ENCODE measurements at regions not wholly inside any gene's neighbourhood (a gene's known extent, or its start where the extent isn't known, plus 50 kb on each side); places are given as distances from the start of the nearest gene placed in this dataset.
"Not testable (repeated sequence)": the region's sequence is repeated elsewhere in the genome, so short reads cannot be mapped to it uniquely, and the experiment has no call there.

GRCh38 chr14:104269511-104270241 lies 131.3 kb downstream of the KIF26A start:
- not testable (repeated sequence) for TF ChIP-seq TAF1 (IDR thresholded peaks at IDR 0.05; ENCODE audit: borderline replicate concordance, low read depth, low read length); POLR2A (IDR thresholded peaks at IDR 0.05; ENCODE audit: low read depth, low read length); POLR2AphosphoS5 (IDR thresholded peaks at IDR 0.05; ENCODE audit: low read depth, low read length)

All from GM12892 (cell line).